HEK293T (cell line): ENCODE measurements at regions not wholly inside any gene's neighbourhood (a gene's known extent, or its start where the extent isn't known, plus 50 kb on each side); places are given as distances from the start of the nearest gene placed in this dataset.

Source experiments
- BHLHE40 ChIP-seq: fragments of 450-650 bp; IDR thresholded peaks from 2 replicates; pipeline ENCODE4 v1.6.1; 2016; ENCODE audit warnings: mild to moderate bottlenecking, moderate library complexity, borderline replicate concordance
- FOXA1 ChIP-seq: fragments of 450-650 bp; IDR thresholded peaks from 2 replicates; pipeline ENCODE4 v1.6.1; 2016; ENCODE audit warnings: mild to moderate bottlenecking
- FOXK2 ChIP-seq: fragments of 450-650 bp; IDR thresholded peaks from 2 replicates; pipeline ENCODE4 v1.6.1; 2016; ENCODE audit warnings: mild to moderate bottlenecking
- FOXM1 ChIP-seq: fragments of 450-650 bp; IDR thresholded peaks from 2 replicates; pipeline ENCODE4 v1.6.1; 2017; ENCODE audit warnings: mild to moderate bottlenecking, borderline replicate concordance
- HDGF ChIP-seq: fragments of 450-650 bp; IDR thresholded peaks from 2 replicates; pipeline ENCODE4 v1.6.1; 2017; ENCODE audit warnings: antibody characterized with exemption, borderline replicate concordance
- LEF1 ChIP-seq: fragments of 450-650 bp; IDR thresholded peaks from 2 replicates; pipeline ENCODE4 v1.6.1; 2017; ENCODE audit warnings: mild to moderate bottlenecking, borderline replicate concordance
- NFRKB ChIP-seq: fragments of 450-650 bp; IDR thresholded peaks from 2 replicates; pipeline ENCODE4 v1.6.1; 2016; ENCODE audit warnings: mild to moderate bottlenecking, moderate library complexity
- SP1 ChIP-seq: fragments of 450-650 bp; IDR thresholded peaks from 2 replicates; pipeline ENCODE4 v1.6.1; 2017
- TARDBP ChIP-seq: fragments of 450-650 bp; IDR thresholded peaks from 2 replicates; pipeline ENCODE4 v1.6.1; 2016
- ZNF384 ChIP-seq: fragments of 450-650 bp; IDR thresholded peaks from 2 replicates; pipeline ENCODE4 v1.6.1; 2016

DNA sequence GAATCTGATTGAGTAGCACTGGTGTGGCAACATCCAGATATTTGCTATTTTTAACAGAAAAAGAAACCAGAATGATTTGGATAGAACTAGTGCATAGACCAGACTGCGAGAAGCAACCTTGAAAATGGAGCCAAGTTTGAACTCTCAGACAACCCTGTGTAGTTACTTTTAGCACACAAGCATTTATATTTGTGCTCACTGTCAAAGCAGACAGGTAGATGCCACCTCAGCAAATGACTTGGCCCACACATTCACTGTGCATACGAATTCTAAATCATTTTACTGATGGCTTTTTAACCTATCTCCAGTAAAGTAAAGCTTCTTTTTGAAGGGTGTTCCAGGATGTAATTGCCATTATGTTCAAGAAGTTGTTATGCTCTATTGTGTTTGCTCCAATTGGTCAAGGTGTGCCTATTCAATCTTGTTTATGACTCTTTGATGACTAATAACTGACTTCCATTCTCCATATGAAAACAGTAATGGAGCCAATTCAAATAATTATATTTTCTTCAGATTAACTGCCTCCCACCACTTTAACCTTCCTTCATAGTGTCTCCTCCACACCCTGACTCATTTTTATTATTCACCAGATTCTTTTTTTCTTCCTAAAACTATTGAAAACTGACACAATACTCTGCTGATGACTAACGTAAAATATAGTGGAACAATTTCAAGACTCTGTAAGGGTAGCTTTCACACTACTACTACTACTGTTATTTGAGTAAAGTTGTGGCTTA, 138.5 kb downstream of the CCER1 start:
- no peak for TF ChIP-seq BHLHE40
- TF ChIP-seq NFRKB: no peak
- no peak for TF ChIP-seq FOXK2
- no peak for TF ChIP-seq FOXA1
- no peak for TF ChIP-seq SP1
- TF ChIP-seq LEF1: no peak
- no peak for TF ChIP-seq ZNF384
- no peak for TF ChIP-seq HDGF
- TF ChIP-seq TARDBP: no peak
- TF ChIP-seq FOXM1: no peak
